Body of pancreas (tissue), 4 donors: ENCODE measurements at regions not wholly inside any gene's neighbourhood (a gene's known extent, or its start where the extent isn't known, plus 50 kb on each side); places are given as distances from the start of the nearest gene placed in this dataset.

Experiments used
- ATAC-seq: fragments of 150-250 bp; one replicate; pipeline ENCODE4 v1.9.1; 2016
- DNase-seq, 4 donors: peaks; one replicate each; pipeline ENCODE4 v3.0.0-alpha.2; 2019
- H3K27ac ChIP-seq, 4 donors: fragments of 200-600 bp; sonication (generic); 1 replicate in 3 of 4; 2 replicates in 1 of 4; pipeline versions ENCODE4 v1.5.1 to v1.6.1; 2016 to 2019; ENCODE audit warnings: mild to moderate bottlenecking in 1 of 4, mixed read lengths in 1 of 4, moderate library complexity in 1 of 4
- H3K27me3 ChIP-seq, 2 donors: fragments of 200-600 bp; sonication (generic); one replicate each; pipeline ENCODE4 v1.6.0; 2016; ENCODE audit warnings: mild to moderate bottlenecking in 1 of 2
- H3K36me3 ChIP-seq, 2 donors: fragments of 200-600 bp; sonication (generic); replicated peaks in 1 of 2; 2 replicates each; pipeline ENCODE4 v1.5.1; 2016; ENCODE audit warnings: low read depth in 2 of 2; ENCODE audit not compliant: insufficient read depth in 1 of 2
- H3K4me1 ChIP-seq: fragments of 200-600 bp; sonication (generic); one replicate; pipeline ENCODE4 v1.6.0; 2016
- H3K4me3 ChIP-seq, 2 donors: fragments of 200-600 bp; sonication (generic); 1 replicate in 1 of 2; 2 replicates in 1 of 2; pipeline ENCODE4 v1.5.1; 2016 to 2019
- H3K9me3 ChIP-seq, 3 donors: fragments of 200-600 bp; sonication (generic); 1 replicate in 2 of 3; 2 replicates in 1 of 3; pipeline ENCODE4 v1.5.1; 2016
- POLR2A ChIP-seq, 3 donors: fragments of 450-650 bp; IDR thresholded peaks; one replicate each; pipeline ENCODE4 v1.6.1; 2016; ENCODE audit warnings: antibody characterized with exemption in 3 of 3, mild to moderate bottlenecking in 2 of 3
- WGBS, 2 donors: methylation state at CpG; one replicate each; pipeline ENCODE4 v1.1.5; 2017; 5-methylcytosine and 5-hydroxymethylcytosine counted together
- intact Hi-C: fragments of 100-400 bp; cut with DNase I; formaldehyde crosslinking; loops from one replicate; pipeline ENCODE4 v1.15.1; 2023
- TF ChIP-seq, protein P1 (sequence below), 7 experiments: fragments of 450-650 bp in 4 of 7; fragments of 200-600 bp in 3 of 7; sonication (generic) in 3 of 7; IDR thresholded peaks; one replicate each; pipeline ENCODE4 v1.5.1; 2016 to 2019; ENCODE audit warnings: antibody characterized with exemption in 7 of 7

DNA sequence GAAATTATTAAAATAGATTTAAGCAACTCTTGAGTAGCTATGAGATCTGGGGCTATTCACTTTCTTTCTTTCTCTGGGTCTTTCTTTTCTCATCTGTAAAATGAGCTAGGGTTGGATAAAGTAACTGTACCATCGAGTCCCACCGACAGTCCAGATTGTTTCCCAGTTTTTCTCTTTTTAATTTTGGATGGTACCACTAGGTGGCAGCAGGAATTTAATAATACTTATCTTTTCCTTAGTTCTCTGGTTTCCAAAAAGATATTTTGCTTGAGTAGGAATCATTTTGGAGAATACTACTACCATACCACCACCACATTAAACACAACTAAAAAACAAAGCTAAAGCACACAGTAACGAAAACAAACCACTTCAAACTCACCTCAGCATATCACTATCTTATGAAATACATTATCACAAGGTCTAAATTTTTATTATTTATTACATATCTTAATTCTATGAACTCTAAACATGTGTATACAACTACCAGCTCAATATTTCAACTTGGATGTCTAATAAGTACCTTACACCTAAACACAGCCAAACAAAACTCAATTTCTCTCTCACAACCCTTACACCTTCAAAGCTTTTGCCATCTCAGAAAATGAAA, 584.0 kb downstream of the KCNA4 start:
- WGBS, 2 donors: 13 to 16% methylated on average over 3 of the region's 3 CpGs
- TF ChIP-seq POLR2A (IDR thresholded peaks at IDR 0.05): no peak
- TF ChIP-seq, protein P1, sequence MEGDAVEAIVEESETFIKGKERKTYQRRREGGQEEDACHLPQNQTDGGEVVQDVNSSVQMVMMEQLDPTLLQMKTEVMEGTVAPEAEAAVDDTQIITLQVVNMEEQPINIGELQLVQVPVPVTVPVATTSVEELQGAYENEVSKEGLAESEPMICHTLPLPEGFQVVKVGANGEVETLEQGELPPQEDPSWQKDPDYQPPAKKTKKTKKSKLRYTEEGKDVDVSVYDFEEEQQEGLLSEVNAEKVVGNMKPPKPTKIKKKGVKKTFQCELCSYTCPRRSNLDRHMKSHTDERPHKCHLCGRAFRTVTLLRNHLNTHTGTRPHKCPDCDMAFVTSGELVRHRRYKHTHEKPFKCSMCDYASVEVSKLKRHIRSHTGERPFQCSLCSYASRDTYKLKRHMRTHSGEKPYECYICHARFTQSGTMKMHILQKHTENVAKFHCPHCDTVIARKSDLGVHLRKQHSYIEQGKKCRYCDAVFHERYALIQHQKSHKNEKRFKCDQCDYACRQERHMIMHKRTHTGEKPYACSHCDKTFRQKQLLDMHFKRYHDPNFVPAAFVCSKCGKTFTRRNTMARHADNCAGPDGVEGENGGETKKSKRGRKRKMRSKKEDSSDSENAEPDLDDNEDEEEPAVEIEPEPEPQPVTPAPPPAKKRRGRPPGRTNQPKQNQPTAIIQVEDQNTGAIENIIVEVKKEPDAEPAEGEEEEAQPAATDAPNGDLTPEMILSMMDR (IDR thresholded peaks at IDR 0.05): peak in 6 of 7 experiments; percentile 32 to 57 (median 50)
- H3K27ac ChIP-seq: no peak overlapping the region
- H3K4me1 ChIP-seq: no peaks in the 10 kb centered on the region
- ATAC-seq: no peak
- H3K9me3 ChIP-seq: no peaks in the 10 kb centered on the region
- no peak for DNase-seq
- intact Hi-C loops: no loop called here
- H3K36me3 ChIP-seq: no peaks in the 10 kb centered on the region
- H3K27me3 ChIP-seq: no peaks in the 10 kb centered on the region
- H3K4me3 ChIP-seq: no peak overlapping the region

- no peak for DNase-seq
- no peak for ATAC-seq
- Histone ChIP-seq H3K4me1 (no peaks in the 10 kb centered on the region), H3K9me3 (no peaks in the 10 kb centered on the region), H3K4me3 (no peak overlapping the region), H3K27me3 (no peaks in the 10 kb centered on the region), H3K27ac (no peak overlapping the region), H3K36me3 (no peaks in the 10 kb centered on the region)
- intact Hi-C loops: no loop called here
- TF ChIP-seq, protein P1 (IDR thresholded peaks at IDR 0.05): no peak
- no peak for TF ChIP-seq POLR2A (IDR thresholded peaks at IDR 0.05)
Measured at GRCh38 chr11:29405305-29405704, 611.5 kb downstream of the KCNA4 start.

- H3K36me3 ChIP-seq: no peaks in the 10 kb centered on the region
- TF ChIP-seq POLR2A (IDR thresholded peaks at IDR 0.05): no peak
- TF ChIP-seq, protein P1 (IDR thresholded peaks at IDR 0.05): no peak
- no peaks in the 10 kb centered on the region for H3K9me3 ChIP-seq
- ATAC-seq: no peak
- H3K27ac ChIP-seq: no peak overlapping the region
- H3K4me1 ChIP-seq: no peaks in the 10 kb centered on the region
- H3K27me3 ChIP-seq: no peaks in the 10 kb centered on the region
- DNase-seq: no peak
- WGBS, 2 donors: 37 to 42% methylated on average over 3 of the region's 3 CpGs
- no peak overlapping the region for H3K4me3 ChIP-seq
- intact Hi-C loops: no loop called here
Measured at GRCh38 chr11:29395555-29396072, 621.2 kb downstream of the KCNA4 start.

- intact Hi-C loops: no loop called here
- TF ChIP-seq POLR2A (IDR thresholded peaks at IDR 0.05): no peak
- TF ChIP-seq, protein P1 (IDR thresholded peaks at IDR 0.05): no peak
- WGBS, 2 donors: 63 to 83% methylated on average over 1 of the region's 1 CpG
- no peaks in the 10 kb centered on the region for H3K27me3 ChIP-seq
- DNase-seq: no peak
- H3K4me3 ChIP-seq: no peak overlapping the region
- H3K27ac ChIP-seq: no peak overlapping the region
- no peaks in the 10 kb centered on the region for H3K36me3 ChIP-seq
- ATAC-seq: no peak
- no peaks in the 10 kb centered on the region for H3K9me3 ChIP-seq
- H3K4me1 ChIP-seq: no peaks in the 10 kb centered on the region
Measured at GRCh38 chr11:29389793-29390192, 627.0 kb downstream of the KCNA4 start.

- ATAC-seq: no peak
- no peaks in the 10 kb centered on the region for H3K9me3 ChIP-seq
- WGBS, 2 donors: 38 to 44% methylated on average over 1 of the region's 1 CpG
- H3K27me3 ChIP-seq: no peaks in the 10 kb centered on the region
- no peak overlapping the region for H3K4me3 ChIP-seq
- intact Hi-C loops: no loop called here
- no peaks in the 10 kb centered on the region for H3K4me1 ChIP-seq
- H3K36me3 ChIP-seq: no peaks in the 10 kb centered on the region
- no peak overlapping the region for H3K27ac ChIP-seq
- TF ChIP-seq, protein P1 (IDR thresholded peaks at IDR 0.05): no peak
- TF ChIP-seq POLR2A (IDR thresholded peaks at IDR 0.05): no peak
- no peak for DNase-seq
Measured at GRCh38 chr11:29373725-29374124, 643.1 kb downstream of the KCNA4 start.
